ENCODE measurements at regions not wholly inside any gene's neighbourhood (a gene's known extent, or its start where the extent isn't known, plus 50 kb on each side); places are given as distances from the start of the nearest gene placed in this dataset.

GRCh38 chr18:45232061-45232460, 383.2 kb upstream of the SLC14A2 start:
- DNase-seq (ENCODE audit: low spot score), result no peak
- no peaks in the 10 kb centered on the region for H3K4me1 ChIP-seq (ENCODE audit: insufficient read depth, low read length)
- no peak overlapping the region for H3K4me3 ChIP-seq (replicated peaks in 1 of 3; ENCODE audit: insufficient read depth in 1 of 3, low read depth in 2 of 3, low read length in 3 of 3)
- intact Hi-C loops (cut with micrococcal nuclease; ENCODE audit: unreplicated experiment) (no loop called here), in situ Hi-C loops (cut with HindIII; ENCODE audit: extremely low pct_ligation_motif_present, low pct_unique_long_range_greater_than_20kb) (no loop called here)
- no peak for ATAC-seq
- no TSS peak for BruUV-seq (replicated peaks)
- no peak overlapping the region for H3K27ac ChIP-seq (ENCODE audit: extremely low read length, insufficient read depth, low read length)
- WGBS (ENCODE audit: low lambda C conversion rate), result 0% methylated on average over 2 of the region's 2 CpGs
- no peak overlapping the region for H3K4me2 ChIP-seq (ENCODE audit: low read depth, low read length)
- no peaks in the 10 kb centered on the region for H3K79me2 ChIP-seq (ENCODE audit: insufficient read depth, low read length)
- no peak overlapping the region for H2AFZ ChIP-seq (ENCODE audit: low read length)
- no peak overlapping the region for H3K9ac ChIP-seq (ENCODE audit: insufficient read depth, low read depth, low read length)
- TF ChIP-seq NFE2L1 (CRISPR knock-in tag; IDR thresholded peaks at IDR 0.05; ENCODE audit: borderline replicate concordance) (no peak), ZNF383 (CRISPR knock-in tag; IDR thresholded peaks at IDR 0.05; ENCODE audit: borderline replicate concordance) (no peak), CEBPZ (IDR thresholded peaks at IDR 0.05; ENCODE audit: low read length) (no peak), ZNF205 (CRISPR knock-in tag; IDR thresholded peaks at IDR 0.05) (no peak), ZNF407 (CRISPR knock-in tag; IDR thresholded peaks at IDR 0.05; ENCODE audit: not compliant biosample characterization) (no peak)
- no peaks in the 10 kb centered on the region for H3K36me3 ChIP-seq (replicated peaks in 1 of 2; ENCODE audit: control insufficient read depth in 1 of 2, insufficient read depth in 2 of 2, low read length in 2 of 2)
- peaks cover 6% of the 10 kb centered on the region; the same call in 1 of the 2 replicates for H3K9me3 ChIP-seq (ENCODE audit: low read length)
- H4K20me1 ChIP-seq (ENCODE audit: insufficient read depth, low read length), result no peaks in the 10 kb centered on the region
- no peak for FAIRE-seq
- POLR2A ChIA-PET, result no interaction called here
- CTCF ChIA-PET (ENCODE audit: low intra/inter-chr PET ratio, low total read pairs), result no interaction called here
- H3K27me3 ChIP-seq (ENCODE audit: control insufficient read depth in 1 of 2, insufficient read depth in 2 of 2, low read length in 2 of 2), result no peaks in the 10 kb centered on the region
